GM19468 (cell line): ENCODE measurements at regions not wholly inside any gene's neighbourhood (a gene's known extent, or its start where the extent isn't known, plus 50 kb on each side); places are given as distances from the start of the nearest gene placed in this dataset.

Experiments
- ATAC-seq: cut with Tn5 transposase; IDR thresholded peaks from one replicate; pipeline ENCODE4 v1.9.1; 2021; ENCODE audit warnings: mild to moderate bottlenecking, moderate library complexity, moderate number of reproducible peaks; ENCODE audit not compliant: unreplicated experiment; ENCODE audit errors: extremely low read depth

DNA sequence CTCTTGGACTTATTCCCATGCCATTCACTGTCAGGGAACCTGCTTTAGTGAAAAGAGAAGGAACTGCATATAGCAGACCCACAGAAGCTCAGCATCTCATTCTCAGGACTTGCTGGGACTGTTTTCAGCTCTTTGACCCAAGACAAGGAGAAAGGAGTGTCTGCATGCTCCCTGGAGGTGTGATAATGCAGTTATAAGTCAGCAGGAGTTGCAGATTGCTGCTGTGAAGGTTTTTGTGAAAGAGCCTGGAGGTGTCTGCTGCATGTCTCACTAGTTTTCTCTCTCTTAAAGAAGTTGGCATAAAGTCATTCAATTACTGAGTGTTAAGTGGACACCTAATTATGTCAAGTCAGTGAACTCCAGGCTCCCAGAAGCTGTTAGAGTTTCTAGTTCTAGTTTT is 343.4 kb downstream of the BRINP2 start:
- no peak for ATAC-seq

DNA sequence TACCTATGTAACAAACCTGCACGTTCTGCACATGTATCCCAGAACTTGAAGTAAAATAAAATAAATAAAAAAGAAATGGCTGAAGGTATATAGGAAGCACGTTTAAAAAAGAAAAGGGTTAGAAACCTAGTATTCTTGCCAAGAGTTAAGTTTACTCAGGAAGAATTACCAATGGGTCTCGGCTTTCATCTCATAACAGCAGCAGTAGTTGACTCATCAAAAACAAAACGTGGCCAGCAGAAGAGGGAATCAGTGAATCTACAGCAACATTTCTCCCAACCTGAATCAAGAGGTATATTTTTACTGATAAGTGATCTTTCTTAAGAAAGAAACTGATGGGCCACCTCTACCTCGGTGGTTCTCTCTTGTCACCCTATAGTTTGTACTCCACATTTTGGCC is 340.3 kb downstream of the BRINP2 start:
- no peak for ATAC-seq

- no peak for ATAC-seq
These were observed 335.3 kb downstream of the BRINP2 start for GRCh38 chr1:177505905-177506590.

DNA sequence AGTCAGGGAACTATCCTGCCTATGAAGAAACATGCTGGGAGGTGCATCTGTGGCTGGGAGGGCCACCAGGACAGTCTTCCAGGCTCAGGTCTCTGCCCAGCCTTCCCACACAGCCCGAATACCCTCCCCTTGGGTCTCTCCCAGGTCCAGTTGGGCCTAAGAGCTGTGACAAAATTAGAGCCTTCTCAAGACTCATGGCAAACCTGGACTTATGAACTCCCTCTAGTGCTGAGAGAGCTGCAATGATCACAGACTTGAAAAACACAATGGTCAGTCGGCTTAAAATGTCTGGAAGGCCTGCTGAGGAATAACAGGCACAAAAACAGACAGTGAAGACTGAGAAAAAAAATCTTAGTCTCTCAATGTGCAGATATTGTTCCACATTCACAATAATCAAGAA is 325.1 kb downstream of the BRINP2 start:
- no peak for ATAC-seq

DNA sequence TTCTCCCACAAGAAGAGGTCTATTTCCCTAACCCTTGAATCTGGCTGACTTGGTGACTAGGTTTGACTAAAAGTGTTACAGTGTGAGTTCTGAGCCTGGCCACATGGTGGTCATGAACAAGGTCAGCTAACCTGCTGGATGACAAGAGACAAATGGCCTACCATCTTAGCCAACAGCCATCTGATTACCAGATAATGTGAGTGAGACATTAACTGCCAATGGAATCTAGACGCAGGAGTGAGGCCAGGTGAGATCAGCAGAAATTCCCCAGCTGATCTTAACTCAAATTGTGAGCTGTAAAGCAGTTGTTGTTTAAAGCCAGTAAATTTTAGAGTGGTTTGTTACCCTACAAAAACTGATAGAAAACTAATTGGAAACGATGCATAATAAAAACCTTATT is 320.0 kb downstream of the BRINP2 start:
- ATAC-seq: no peak

- ATAC-seq: no peak
These were observed 319.4 kb downstream of the BRINP2 start for GRCh38 chr1:177490036-177490639.

DNA sequence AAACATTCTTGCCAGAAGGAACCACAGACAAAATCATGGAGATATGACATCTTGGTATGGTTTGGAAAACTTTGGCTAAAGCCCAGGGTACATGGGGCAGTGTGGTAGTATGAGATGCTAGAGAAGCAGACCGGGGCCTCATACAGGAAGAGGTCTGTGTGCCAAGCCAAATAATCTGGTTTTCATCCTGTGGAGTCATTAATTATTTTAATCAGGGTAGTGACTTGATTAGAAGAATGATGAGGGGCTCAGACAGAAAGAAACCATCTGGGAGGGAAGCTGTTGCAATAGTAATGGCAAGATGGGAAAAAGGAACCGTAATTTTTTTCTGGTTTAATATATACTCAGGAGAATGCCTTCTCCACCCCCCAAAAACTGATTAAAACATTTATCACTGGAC is 318.0 kb downstream of the BRINP2 start:
- no peak for ATAC-seq

DNA sequence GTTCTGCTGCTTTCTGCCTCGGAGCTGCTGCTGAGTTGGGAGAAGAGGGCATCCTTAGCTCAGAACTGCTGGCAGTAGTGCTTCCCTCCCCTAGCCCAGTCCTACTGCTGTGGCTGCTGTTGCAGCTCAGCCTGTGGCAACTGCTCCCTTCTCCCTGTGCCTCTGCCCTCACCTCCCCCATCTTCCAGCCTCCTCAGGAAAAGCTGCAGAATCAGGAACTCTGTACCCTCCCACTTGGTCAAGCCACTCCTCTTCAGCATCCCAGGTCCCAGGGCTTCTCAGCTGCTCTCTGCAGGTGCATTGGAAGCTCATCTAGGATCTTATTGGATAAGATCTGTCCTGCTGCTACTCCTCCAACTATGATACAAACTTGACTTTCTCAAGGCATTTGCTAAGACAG is 316.7 kb downstream of the BRINP2 start:
- ATAC-seq: no peak

- no peak for ATAC-seq
These were observed 310.1 kb downstream of the BRINP2 start for GRCh38 chr1:177480741-177481305.

- ATAC-seq: no peak
These were observed 308.8 kb downstream of the BRINP2 start for GRCh38 chr1:177479600-177479999.

DNA sequence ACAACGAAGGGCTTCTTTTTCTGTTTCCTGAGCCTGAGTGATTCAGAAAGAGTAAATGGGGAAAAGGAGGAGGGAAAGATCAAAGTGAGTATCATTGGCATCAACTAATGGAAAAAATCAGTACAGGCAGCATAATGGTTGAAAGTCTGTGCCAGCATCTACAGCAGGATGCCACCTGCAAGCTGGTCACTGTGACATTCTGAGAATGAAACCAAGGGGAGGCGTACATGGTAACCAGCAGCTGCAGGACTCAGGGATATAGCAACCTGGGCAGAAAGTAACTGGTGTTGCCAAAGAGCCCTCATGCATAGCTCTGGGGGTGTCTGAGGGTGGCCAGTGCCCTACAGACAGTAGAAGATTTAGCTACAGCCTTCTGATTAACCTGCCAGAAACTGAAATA is 305.9 kb downstream of the BRINP2 start:
- ATAC-seq: no peak

GRCh38 chr1:177472567-177472966 is 301.8 kb downstream of the BRINP2 start:
- ATAC-seq: no peak

GRCh38 chr1:177471244-177471643 is 300.5 kb downstream of the BRINP2 start:
- ATAC-seq: no peak

DNA sequence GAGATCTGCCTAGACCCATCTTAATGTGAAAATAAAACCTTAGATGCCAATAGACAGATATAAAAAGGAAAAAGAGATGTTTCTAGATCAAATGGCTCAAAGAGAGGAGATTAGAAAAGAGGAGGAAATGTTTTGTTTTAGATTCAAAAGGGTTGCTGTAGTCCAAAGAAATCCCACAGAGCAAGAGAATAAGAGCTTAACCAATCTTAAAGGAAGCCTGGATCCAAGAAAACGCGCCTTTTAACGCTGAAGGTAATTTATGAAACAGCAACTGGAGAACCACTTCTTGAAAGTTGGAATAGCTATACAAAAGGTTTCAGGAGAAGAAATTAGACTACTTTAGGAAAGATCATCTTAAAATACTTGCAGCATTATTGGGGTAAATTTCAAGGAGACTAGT is 298.8 kb downstream of the BRINP2 start:
- ATAC-seq: no peak

DNA sequence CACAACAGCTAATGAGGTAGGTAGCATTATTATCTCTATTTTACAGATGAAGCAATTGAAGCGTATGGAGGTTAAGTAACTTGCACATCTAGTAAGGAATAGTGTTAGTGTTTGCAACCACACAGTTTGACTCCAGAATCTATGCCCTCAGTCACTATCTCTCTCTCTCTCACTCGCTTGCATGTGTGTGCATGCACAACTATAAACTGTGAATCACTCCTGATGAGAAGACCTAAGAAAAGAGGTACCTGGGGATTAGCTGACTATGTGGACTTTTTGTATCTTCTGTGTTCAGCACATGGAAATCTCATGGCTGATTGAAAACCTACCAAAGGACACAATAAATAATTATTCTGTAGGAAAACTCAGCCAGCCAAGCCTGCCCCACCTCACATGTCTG is 295.5 kb downstream of the BRINP2 start:
- ATAC-seq: no peak

DNA sequence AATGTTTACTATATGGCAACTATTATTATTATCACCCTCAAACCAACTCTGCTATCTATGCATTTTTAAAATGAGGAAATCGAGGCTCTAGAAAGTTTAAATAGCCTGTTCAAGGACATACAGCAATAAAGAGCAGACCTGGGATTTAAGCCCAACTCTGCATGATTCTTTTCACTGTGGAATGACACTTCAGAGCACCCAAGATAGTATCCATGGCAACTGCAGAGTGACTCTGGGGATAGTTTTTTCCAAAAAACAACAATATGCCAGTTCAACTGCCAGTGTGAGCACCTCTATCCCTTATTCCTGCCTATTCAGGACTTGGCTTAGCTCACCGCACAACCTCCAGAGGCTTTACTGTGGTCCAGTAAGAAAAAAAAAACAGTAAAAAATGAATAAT is 293.9 kb downstream of the BRINP2 start:
- ATAC-seq: no peak

DNA sequence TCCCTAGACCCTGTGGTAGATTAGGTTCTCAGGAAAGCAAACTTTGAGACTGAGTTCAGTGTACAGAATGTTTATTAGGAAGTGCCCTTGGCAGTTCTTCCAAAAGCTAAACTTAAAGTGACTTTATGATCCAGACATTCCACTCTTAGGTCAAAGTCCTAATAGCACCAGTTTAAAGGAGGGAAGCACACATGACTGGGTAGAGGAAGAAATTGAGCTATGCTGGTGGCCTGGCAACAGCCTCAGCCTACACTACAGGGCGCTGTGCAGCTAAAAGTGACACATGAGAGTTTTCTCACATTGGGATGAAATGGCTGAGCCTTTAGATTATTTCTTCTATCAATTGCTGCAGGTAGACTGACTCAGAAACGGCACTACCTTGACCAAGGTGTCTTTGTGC is 280.4 kb downstream of the BRINP2 start:
- ATAC-seq: no peak

DNA sequence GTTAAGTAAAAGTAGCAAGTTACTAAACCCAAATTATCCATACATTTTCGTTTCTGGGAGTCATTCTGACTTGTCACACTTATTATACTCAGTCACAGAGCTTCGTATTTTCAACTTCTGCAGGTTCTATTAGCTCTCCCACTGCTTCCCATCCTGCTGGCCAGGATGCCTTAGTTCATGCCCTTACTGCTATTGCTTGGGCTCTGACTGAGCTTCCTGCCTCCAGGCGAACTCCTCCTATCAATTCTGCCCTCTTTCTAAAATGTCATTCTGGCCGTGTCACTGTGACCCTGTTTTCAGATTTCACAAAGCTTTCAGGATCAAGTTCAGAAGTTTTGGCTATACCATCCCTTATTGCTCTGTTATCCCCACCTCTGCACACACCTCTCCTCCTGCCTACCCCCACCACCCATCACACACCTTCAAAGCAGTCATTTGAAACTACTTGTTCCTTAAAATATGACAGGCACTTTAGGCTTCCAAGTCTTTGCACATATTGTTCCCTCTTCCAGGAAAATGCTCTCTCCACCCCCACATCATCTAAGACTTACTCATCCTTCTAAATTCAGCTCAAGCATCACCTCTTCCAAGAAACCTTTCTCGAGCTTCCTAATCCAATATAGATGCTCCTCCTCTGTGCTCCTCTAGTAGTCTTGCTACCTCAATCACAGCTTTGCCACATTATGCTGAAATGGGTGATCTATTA is 278.0 kb downstream of the BRINP2 start:
- no peak for ATAC-seq

GRCh38 chr1:177448036-177448615 is 277.4 kb downstream of the BRINP2 start:
- no peak for ATAC-seq

- no peak for ATAC-seq
These were observed 274.4 kb downstream of the BRINP2 start for GRCh38 chr1:177444997-177445746.
